ENCODE measurements at regions not wholly inside any gene's neighbourhood (a gene's known extent, or its start where the extent isn't known, plus 50 kb on each side); places are given as distances from the start of the nearest gene placed in this dataset.

DNA sequence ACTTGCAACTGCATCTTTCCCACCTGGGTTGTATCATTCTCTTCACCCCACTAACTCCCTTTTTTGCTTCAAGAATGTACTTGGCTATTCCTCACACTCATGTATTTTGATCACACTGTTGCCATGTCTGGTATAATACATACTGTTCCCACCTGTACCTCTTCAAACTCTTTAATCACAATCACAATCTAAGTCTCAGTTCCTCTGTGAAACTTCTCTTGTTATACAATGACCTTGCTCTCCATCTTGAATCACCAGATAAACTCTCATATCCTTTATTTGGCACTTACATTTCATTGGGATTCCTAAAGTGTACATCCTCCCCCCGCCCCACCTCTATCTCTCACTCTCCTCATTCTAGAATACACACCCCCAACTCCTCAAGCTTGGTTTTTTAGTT is 516.0 kb upstream of the CHORDC1 start:
- DNase-seq (no peak), ATAC-seq (no peak)
- Histone ChIP-seq H3K9me3 (no peaks in the 10 kb centered on the region), H3K4me1 (no peaks in the 10 kb centered on the region), H3K27ac (no peak overlapping the region), H3K4me3 (no peak overlapping the region), H3K36me3 (ENCODE audit: insufficient read depth in 1 of 2, low read depth in 1 of 2) (no peaks in the 10 kb centered on the region), H3K27me3 (ENCODE audit: insufficient read depth in 3 of 3, low read length in 2 of 3) (no peaks in the 10 kb centered on the region)
- 85 to 89% (median 88%) methylated on average over 1 of the region's 1 CpG for WGBS, 3 donors
- intact Hi-C loops (cut with DNase I) = no loop called here
- TF ChIP-seq, protein P1, sequence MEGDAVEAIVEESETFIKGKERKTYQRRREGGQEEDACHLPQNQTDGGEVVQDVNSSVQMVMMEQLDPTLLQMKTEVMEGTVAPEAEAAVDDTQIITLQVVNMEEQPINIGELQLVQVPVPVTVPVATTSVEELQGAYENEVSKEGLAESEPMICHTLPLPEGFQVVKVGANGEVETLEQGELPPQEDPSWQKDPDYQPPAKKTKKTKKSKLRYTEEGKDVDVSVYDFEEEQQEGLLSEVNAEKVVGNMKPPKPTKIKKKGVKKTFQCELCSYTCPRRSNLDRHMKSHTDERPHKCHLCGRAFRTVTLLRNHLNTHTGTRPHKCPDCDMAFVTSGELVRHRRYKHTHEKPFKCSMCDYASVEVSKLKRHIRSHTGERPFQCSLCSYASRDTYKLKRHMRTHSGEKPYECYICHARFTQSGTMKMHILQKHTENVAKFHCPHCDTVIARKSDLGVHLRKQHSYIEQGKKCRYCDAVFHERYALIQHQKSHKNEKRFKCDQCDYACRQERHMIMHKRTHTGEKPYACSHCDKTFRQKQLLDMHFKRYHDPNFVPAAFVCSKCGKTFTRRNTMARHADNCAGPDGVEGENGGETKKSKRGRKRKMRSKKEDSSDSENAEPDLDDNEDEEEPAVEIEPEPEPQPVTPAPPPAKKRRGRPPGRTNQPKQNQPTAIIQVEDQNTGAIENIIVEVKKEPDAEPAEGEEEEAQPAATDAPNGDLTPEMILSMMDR (IDR thresholded peaks at IDR 0.05) = no peak

DNA sequence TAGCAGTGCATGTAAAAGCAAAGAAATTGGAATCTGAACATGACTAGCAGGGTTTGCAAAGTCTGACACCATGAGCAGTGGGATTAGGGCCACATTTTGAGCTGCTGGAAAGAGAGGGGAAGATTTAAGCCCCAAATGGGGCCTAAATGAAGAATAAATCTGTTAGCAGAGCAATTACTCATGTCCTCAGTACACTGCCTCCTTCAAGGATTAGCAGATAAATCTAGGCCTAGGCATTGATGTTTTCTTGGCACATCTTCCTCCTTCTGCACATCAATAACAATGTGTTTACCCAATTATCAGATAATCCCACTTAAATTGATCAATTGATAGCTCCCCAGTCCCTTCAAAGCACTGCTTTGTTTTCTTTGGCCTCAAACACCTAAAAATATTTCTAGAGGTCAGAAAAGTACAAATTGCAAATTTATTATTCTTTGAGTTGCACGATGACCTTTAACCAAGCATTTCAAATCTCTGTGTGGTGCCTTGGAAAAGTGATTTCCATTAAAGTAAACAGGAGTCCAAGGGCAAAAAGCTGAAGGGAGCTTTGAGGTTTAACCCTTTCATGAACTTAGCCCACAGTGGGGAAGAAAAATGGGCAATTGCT is 514.7 kb upstream of the CHORDC1 start:
- 5 to 8% (median 6%) methylated on average over 1 of the region's 1 CpG for WGBS, 3 donors
- TF ChIP-seq, protein P1 (IDR thresholded peaks at IDR 0.05) = no peak
- no peaks in the 10 kb centered on the region for H3K4me1 ChIP-seq
- no peak overlapping the region for H3K4me3 ChIP-seq
- DNase-seq (no peak), ATAC-seq (no peak)
- no peaks in the 10 kb centered on the region for H3K27me3 ChIP-seq (ENCODE audit: insufficient read depth in 3 of 3, low read length in 2 of 3)
- no peaks in the 10 kb centered on the region for H3K36me3 ChIP-seq (ENCODE audit: insufficient read depth in 1 of 2, low read depth in 1 of 2)
- intact Hi-C loops (cut with DNase I) = no loop called here
- H3K9me3 ChIP-seq = no peaks in the 10 kb centered on the region
- no peak overlapping the region for H3K27ac ChIP-seq

DNA sequence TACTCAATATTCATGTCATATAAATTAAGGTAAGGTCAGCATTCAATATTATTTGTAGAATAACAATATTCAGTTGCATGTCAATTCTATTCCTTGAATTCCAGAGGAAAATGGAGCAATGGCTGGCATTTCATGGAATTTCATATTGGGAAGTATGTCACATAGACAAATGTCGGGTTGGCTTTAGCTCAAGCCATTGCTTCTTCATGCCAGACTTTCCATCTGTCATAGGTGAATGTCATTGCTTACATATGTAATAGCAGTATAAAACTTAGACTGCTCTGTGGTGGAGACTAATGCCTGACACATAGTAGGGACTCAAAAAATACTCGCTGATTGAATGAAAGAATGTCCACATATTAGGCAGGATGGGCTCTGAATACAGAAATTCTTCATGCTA is 509.6 kb upstream of the CHORDC1 start:
- ATAC-seq (no peak), DNase-seq (no peak)
- no peaks in the 10 kb centered on the region for H3K4me1 ChIP-seq
- WGBS, 3 donors = 86 to 89% (median 87%) methylated on average over 2 of the region's 2 CpGs
- intact Hi-C loops (cut with DNase I) = no loop called here
- TF ChIP-seq, protein P1 (IDR thresholded peaks at IDR 0.05) = no peak
- H3K9me3 ChIP-seq = no peaks in the 10 kb centered on the region
- H3K4me3 ChIP-seq = no peak overlapping the region
- no peaks in the 10 kb centered on the region for H3K36me3 ChIP-seq (ENCODE audit: insufficient read depth in 1 of 2, low read depth in 1 of 2)
- no peaks in the 10 kb centered on the region for H3K27me3 ChIP-seq (ENCODE audit: insufficient read depth in 3 of 3, low read length in 2 of 3)
- no peak overlapping the region for H3K27ac ChIP-seq

DNA sequence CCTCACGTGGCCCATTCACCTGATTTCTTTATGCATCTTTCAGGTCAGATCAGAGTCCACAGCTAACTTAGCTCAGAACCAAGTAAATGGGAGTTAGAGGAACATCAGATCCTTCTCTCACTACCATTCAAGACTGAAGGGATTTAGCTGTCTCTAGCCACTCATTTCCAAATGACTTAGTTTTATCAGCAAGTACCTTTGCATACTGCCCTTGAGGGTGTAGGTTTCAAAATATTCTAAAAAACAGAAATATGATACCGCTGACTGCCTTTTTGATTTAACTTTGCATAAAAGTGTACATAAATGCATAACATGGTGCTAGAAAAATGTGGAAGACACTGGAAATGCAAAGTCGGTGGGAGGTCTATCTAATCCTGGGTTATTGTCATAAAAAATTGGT is 500.6 kb upstream of the CHORDC1 start:
- TF ChIP-seq, protein P1 (IDR thresholded peaks at IDR 0.05) = no peak
- H3K4me1 ChIP-seq = no peaks in the 10 kb centered on the region
- no peak overlapping the region for H3K4me3 ChIP-seq
- intact Hi-C loops (cut with DNase I) = no loop called here
- no peaks in the 10 kb centered on the region for H3K9me3 ChIP-seq
- DNase-seq (no peak), ATAC-seq (no peak)
- no peak overlapping the region for H3K27ac ChIP-seq
- H3K27me3 ChIP-seq (ENCODE audit: insufficient read depth in 3 of 3, low read length in 2 of 3) = no peaks in the 10 kb centered on the region
- no peaks in the 10 kb centered on the region for H3K36me3 ChIP-seq (ENCODE audit: insufficient read depth in 1 of 2, low read depth in 1 of 2)
- WGBS, 3 donors = 93 to 98% (median 95%) methylated on average over 3 of the region's 3 CpGs

DNA sequence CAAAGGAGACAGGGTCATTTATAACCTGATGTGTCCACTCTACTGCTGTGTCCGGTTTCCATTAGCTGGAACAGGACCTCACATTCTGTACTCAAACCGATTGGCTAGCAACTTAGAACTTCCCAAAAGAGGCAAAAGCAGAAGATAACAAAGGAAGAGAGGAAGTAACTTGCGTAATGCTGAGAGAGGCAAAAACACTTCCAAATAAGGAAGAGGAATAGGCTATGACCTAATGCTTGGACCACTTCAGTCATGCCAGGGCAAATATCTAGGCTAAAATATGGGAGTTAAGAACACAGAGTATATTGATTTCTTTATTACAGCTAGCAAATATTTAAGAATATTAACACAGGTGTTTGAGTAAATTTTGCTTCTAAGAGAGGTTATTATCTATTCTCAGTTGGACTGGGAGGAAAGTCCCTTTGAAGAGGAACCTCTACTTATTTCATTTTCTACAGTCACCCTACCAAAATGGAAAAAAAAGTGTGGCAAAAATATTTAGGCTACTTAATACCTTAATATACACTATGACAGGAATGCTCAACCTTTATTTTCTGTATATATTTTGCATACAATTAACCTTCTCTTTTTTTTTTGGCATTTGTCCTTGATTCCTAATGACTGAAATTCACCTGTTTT is 499.8 kb upstream of the CHORDC1 start:
- TF ChIP-seq, protein P1 (IDR thresholded peaks at IDR 0.05) = no peak
- Histone ChIP-seq H3K36me3 (ENCODE audit: insufficient read depth in 1 of 2, low read depth in 1 of 2) (no peaks in the 10 kb centered on the region), H3K9me3 (no peaks in the 10 kb centered on the region), H3K27me3 (ENCODE audit: insufficient read depth in 3 of 3, low read length in 2 of 3) (no peaks in the 10 kb centered on the region), H3K4me1 (no peaks in the 10 kb centered on the region), H3K4me3 (no peak overlapping the region), H3K27ac (no peak overlapping the region)
- ATAC-seq (no peak), DNase-seq (no peak)
- WGBS, 3 donors = 67 to 75% (median 73%) methylated on average over 3 of the region's 3 CpGs
- intact Hi-C loops (cut with DNase I) = no loop called here

Data from psoas muscle (tissue), 7 donors.